Neural progenitor cell (in vitro differentiated cells): ENCODE measurements at regions not wholly inside any gene's neighbourhood (a gene's known extent, or its start where the extent isn't known, plus 50 kb on each side); places are given as distances from the start of the nearest gene placed in this dataset. TPM values are rescaled to one million over a fixed set of nuclear protein-coding genes. Genes with fewer than 3 reads are reported as not detected.

Experiments used
- DNase-seq: peaks from one replicate; pipeline ENCODE4 v3.0.0-alpha.2; 2016; ENCODE audit warnings: low spot score
- H2AFZ ChIP-seq: fragments of 200-600 bp; sonication (generic); replicated peaks from 2 replicates; pipeline ENCODE4 v1.6.1; 2016; ENCODE audit warnings: antibody characterized with exemption
- H3F3A ChIP-seq: fragments of 200-600 bp; sonication (generic); 2 replicates; pipeline ENCODE4 v1.6.1; 2016; ENCODE audit warnings: antibody characterized with exemption, low read depth
- H3K27ac ChIP-seq: fragments of 200-600 bp; sonication (generic); 2 replicates; pipeline ENCODE4 v1.5.1; 2016; ENCODE audit warnings: mild to moderate bottlenecking
- H3K27me3 ChIP-seq: fragments of 200-600 bp; sonication (generic); 2 replicates; pipeline ENCODE4 v1.6.1; 2016; ENCODE audit warnings: mild to moderate bottlenecking, moderate library complexity
- H3K36me3 ChIP-seq: fragments of 200-600 bp; sonication (generic); 2 replicates; pipeline ENCODE4 v1.5.1; 2016
- H3K4me1 ChIP-seq: fragments of 200-600 bp; sonication (generic); 2 replicates; pipeline ENCODE4 v1.6.1; 2016; ENCODE audit warnings: mixed run types
- H3K4me2 ChIP-seq: fragments of 200-600 bp; sonication (generic); 2 replicates; pipeline ENCODE4 v1.6.1; 2016
- H3K4me3 ChIP-seq: fragments of 200-600 bp; sonication (generic); 2 replicates; pipeline ENCODE4 v1.5.1; 2016
- H3K79me2 ChIP-seq: fragments of 200-600 bp; sonication (generic); 2 replicates; pipeline ENCODE4 v1.6.1; 2016; ENCODE audit warnings: low read depth
- H3K9ac ChIP-seq: fragments of 200-600 bp; sonication (generic); 2 replicates; pipeline ENCODE4 v1.6.1; 2016
- H3K9me3 ChIP-seq: fragments of 200-600 bp; sonication (generic); 2 replicates; pipeline ENCODE4 v1.5.1; 2016; ENCODE audit warnings: low read depth
- H4K20me1 ChIP-seq: fragments of 200-600 bp; sonication (generic); 2 replicates; pipeline ENCODE4 v1.6.1; 2016; ENCODE audit warnings: low read depth
- H3K27ac Mint-ChIP-seq: 3 replicates; pipeline ENCODE4 v1.8.0; 2021; ENCODE audit warnings: mixed read lengths
- H3K27me3 Mint-ChIP-seq: 2 replicates; pipeline ENCODE4 v1.8.0; 2022; ENCODE audit warnings: low read depth, mild to moderate bottlenecking, inconsistent platforms, moderate library complexity, mixed read lengths; ENCODE audit not compliant: insufficient read depth
- H3K36me3 Mint-ChIP-seq: 3 replicates; pipeline ENCODE4 v1.8.0; 2021; ENCODE audit warnings: mixed read lengths
- H3K4me1 Mint-ChIP-seq: 3 replicates; pipeline ENCODE4 v1.8.0; 2021; ENCODE audit warnings: mixed read lengths
- H3K4me3 Mint-ChIP-seq: 3 replicates; pipeline ENCODE4 v1.8.0; 2021; ENCODE audit warnings: mild to moderate bottlenecking, moderate library complexity, mixed read lengths
- H3K9me3 Mint-ChIP-seq: 3 replicates; pipeline ENCODE4 v1.8.0; 2020; ENCODE audit warnings: mixed read lengths
- EZH2 ChIP-seq: fragments of 200-600 bp; sonication (generic); IDR thresholded peaks from 2 replicates; pipeline ENCODE4 v1.6.1; 2017; ENCODE audit warnings: antibody characterized with exemption, mild to moderate bottlenecking, moderate library complexity
- EZH2phosphoT487 ChIP-seq: fragments of 200-600 bp; sonication (generic); IDR thresholded peaks from 2 replicates; pipeline ENCODE4 v1.6.1; 2017; ENCODE audit warnings: antibody characterized with exemption
- microRNA counts: library from miRNA; unstranded; fragments of <30 nt; microRNA quantifications from one replicate; lab custom pipeline; 2016
- microRNA-seq: library from miRNA; unstranded; fragments of <30 nt; microRNA quantifications from one replicate; pipeline ENCODE4, GENCODE V29; 2016
- small RNA-seq: library from RNA; depleted of rRNA; stranded (forward); fragments of <200 nt; gene quantifications from one replicate; pipeline ENCODE3, GENCODE V24; 2015
- TF ChIP-seq, protein P1 (sequence below): fragments of 200-600 bp; sonication (generic); IDR thresholded peaks from 2 replicates; pipeline ENCODE4 v1.5.1; 2017; ENCODE audit warnings: antibody characterized with exemption, mild to moderate bottlenecking

DNA sequence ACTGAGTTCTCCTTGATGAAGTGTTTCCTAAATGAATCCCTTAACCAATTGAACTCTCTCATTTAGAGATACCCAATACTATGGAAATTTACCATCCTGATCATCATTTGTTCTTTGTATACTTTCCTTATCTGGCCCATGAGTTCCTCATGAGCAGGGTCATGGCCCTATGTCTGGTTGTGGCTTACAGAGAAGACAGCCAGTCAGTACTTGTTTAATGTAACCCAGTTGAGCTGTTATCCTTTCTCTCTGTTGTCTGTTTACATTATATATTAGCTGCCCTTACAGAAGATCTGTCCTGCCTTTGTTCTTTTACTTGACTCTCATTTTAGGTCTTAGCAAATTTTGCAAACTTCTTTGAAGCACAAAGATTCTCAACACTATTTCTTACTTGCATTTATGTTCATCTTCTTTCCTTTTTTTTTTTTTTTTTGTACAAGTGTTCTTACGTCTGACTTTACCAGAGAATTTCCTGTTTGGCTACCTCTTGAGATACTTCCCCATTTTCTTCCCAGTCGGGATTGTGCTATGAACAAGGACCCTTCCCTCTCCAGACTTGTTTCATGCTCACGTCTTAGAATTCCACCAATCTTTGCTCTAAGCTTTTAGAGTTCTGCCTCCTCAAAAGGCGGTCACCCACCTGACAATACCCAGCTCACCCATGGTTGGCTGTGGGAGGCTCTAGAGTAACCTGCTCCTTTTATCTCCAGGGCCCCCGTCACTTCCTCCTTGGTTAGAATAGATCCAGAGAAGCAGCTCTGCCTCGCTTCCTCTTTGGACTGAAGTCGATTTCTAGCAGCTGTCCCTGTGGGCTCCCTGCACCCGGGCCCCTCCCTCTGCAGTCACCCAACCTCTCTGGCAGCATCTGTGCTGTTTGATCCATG is 53.6 kb upstream of the RUNX1 start:
- H3K4me3 Mint-ChIP-seq = no peak overlapping the region
- no peaks in the 10 kb centered on the region for H3K4me1 Mint-ChIP-seq
- Histone ChIP-seq H2AFZ (no peak overlapping the region), H4K20me1 (no peaks in the 10 kb centered on the region), H3K36me3 (no peaks in the 10 kb centered on the region), H3K9ac (no peak overlapping the region), H3K27ac (no peak overlapping the region), H3K79me2 (no peaks in the 10 kb centered on the region), H3K4me3 (no peak overlapping the region), H3K4me1 (no peaks in the 10 kb centered on the region), H3K27me3 (no peaks in the 10 kb centered on the region), H3F3A (no peaks in the 10 kb centered on the region), H3K4me2 (no peak overlapping the region), H3K9me3 (no peaks in the 10 kb centered on the region)
- no peaks in the 10 kb centered on the region for H3K9me3 Mint-ChIP-seq
- DNase-seq = no peak
- no peaks in the 10 kb centered on the region for H3K36me3 Mint-ChIP-seq
- H3K27ac Mint-ChIP-seq = no peak overlapping the region
- no peaks in the 10 kb centered on the region for H3K27me3 Mint-ChIP-seq
- TF ChIP-seq EZH2phosphoT487 (no peak), EZH2 (no peak)
- TF ChIP-seq, protein P1, sequence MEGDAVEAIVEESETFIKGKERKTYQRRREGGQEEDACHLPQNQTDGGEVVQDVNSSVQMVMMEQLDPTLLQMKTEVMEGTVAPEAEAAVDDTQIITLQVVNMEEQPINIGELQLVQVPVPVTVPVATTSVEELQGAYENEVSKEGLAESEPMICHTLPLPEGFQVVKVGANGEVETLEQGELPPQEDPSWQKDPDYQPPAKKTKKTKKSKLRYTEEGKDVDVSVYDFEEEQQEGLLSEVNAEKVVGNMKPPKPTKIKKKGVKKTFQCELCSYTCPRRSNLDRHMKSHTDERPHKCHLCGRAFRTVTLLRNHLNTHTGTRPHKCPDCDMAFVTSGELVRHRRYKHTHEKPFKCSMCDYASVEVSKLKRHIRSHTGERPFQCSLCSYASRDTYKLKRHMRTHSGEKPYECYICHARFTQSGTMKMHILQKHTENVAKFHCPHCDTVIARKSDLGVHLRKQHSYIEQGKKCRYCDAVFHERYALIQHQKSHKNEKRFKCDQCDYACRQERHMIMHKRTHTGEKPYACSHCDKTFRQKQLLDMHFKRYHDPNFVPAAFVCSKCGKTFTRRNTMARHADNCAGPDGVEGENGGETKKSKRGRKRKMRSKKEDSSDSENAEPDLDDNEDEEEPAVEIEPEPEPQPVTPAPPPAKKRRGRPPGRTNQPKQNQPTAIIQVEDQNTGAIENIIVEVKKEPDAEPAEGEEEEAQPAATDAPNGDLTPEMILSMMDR = no peak

DNA sequence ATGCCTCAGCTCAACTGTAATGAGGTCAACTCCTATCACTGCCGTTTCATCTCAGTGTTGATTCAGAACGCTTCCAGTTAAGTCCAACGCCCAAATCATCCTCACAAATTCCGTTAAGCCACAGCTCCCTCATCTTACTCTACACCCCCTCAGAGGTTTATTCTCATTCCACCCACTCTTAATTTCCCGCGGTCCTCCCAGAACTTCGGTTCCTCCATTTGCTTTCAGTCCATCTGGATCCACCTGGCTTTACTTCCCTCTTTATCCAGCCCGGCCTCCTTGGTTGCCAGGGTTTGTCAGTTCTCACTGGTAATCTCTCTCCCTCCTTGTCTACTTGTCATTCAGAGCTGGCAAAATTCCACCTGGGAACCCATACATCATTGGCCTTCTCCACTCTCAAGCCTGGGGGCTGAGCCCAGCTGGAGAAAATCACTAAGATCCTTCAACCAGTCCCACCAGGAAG is 51.3 kb upstream of the RUNX1 start:
- Mint-ChIP-seq H3K9me3 (no peaks in the 10 kb centered on the region), H3K27ac (no peak overlapping the region), H3K27me3 (no peaks in the 10 kb centered on the region), H3K4me3 (no peak overlapping the region), H3K4me1 (no peaks in the 10 kb centered on the region), H3K36me3 (no peaks in the 10 kb centered on the region)
- Histone ChIP-seq H3K79me2 (no peaks in the 10 kb centered on the region), H3K27me3 (no peaks in the 10 kb centered on the region), H3K4me1 (no peaks in the 10 kb centered on the region), H3K9ac (no peak overlapping the region), H4K20me1 (no peaks in the 10 kb centered on the region), H3K4me3 (no peak overlapping the region), H3K9me3 (no peaks in the 10 kb centered on the region), H2AFZ (no peak overlapping the region), H3K36me3 (no peaks in the 10 kb centered on the region), H3F3A (no peaks in the 10 kb centered on the region), H3K4me2 (no peak overlapping the region), H3K27ac (no peak overlapping the region)
- TF ChIP-seq EZH2phosphoT487 (no peak), EZH2 (no peak)
- TF ChIP-seq, protein P1 = no peak
- DNase-seq = no peak

DNA sequence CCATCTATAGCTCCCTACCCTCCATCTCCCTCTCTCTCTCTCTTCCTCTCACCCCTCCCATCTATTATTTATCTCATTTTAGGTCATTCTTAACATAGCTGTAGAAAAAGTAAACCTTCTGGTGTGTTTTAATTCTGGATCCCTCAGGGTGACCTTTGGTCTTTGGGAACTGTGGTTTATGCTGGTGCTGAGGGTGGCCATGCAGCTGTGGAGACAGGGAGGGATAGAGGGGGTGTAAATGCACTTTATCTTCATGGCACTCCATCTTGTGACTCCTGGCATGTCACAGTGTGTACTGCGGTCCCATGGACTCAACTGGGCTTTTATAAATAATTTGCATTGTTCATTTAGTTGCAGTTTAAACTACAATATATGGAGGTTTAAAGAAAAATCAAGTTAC is 50.2 kb upstream of the RUNX1 start:
- TF ChIP-seq, protein P1 = no peak
- TF ChIP-seq EZH2 (no peak), EZH2phosphoT487 (no peak)
- Histone ChIP-seq H3K9me3 (no peaks in the 10 kb centered on the region), H3K9ac (no peak overlapping the region), H3F3A (no peaks in the 10 kb centered on the region), H3K4me1 (no peaks in the 10 kb centered on the region), H3K4me3 (no peak overlapping the region), H3K79me2 (no peaks in the 10 kb centered on the region), H3K27me3 (no peaks in the 10 kb centered on the region), H3K27ac (no peak overlapping the region), H3K36me3 (no peaks in the 10 kb centered on the region), H4K20me1 (no peaks in the 10 kb centered on the region), H2AFZ (no peak overlapping the region), H3K4me2 (no peak overlapping the region)
- no peak for DNase-seq
- Mint-ChIP-seq H3K27me3 (no peaks in the 10 kb centered on the region), H3K9me3 (peaks cover 4% of the 10 kb centered on the region), H3K4me3 (no peak overlapping the region), H3K4me1 (no peaks in the 10 kb centered on the region), H3K36me3 (no peaks in the 10 kb centered on the region), H3K27ac (no peak overlapping the region)

MicroRNAs encoded in the stretch of these regions (microRNA counts, 767-probe panel; counts per million panel counts)
- microRNA hsa-miR-802 (lab: Ali Mortazavi, UCI) = 460 counts per million, percentile 90 among the panel's probes with 10 or more counts

Small RNAs in the stretch of these regions (microRNA-seq; reads per million reads assigned to microRNA genes)
- gene MIR802 = not detected

Small RNAs in the stretch of these regions (small RNA-seq; reads per million reads assigned to genes)
- gene EZH2P1 (not detected), gene MIR802 (not detected)
